ENCODE measurements at regions not wholly inside any gene's neighbourhood (a gene's known extent, or its start where the extent isn't known, plus 50 kb on each side); places are given as distances from the start of the nearest gene placed in this dataset.

DNA sequence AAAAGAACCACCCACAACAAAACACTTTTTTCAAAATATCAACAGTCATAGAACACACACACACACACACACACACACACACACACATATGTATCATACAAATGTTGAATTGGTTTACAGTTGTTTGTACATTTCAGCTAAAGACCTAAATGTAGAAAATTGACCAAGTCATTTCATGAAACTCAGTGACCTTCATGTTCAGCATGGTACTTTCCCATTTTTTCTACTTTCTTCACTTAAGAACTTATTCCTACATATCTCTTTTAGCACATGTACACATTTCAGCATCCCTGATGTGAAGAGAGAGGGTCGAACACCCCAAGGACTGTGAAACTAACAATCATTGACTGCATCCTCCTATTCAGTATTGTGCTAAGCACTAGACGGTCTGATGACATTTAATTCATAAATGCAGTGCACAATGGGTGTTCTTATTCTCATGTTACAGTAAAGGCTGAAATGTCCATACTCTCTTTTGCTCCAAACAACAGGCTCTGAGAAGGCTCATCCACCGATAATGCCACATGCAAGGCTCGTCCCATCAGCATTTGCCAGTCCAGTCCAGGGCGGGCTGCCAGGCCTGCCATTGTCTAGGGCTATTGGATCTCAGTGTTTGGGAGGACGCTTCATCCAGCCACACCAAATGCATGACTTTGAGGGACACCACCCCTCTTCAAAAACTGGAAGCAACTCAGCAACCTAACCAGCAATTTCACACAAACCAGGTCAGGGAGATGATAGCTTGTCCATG lies 150.1 kb upstream of the RUNX1 start:
- CTCF ChIA-PET, result interaction anchor here (0.7 to 1.1 kb wide), 4 partner anchors 9 to 506 kb away, joined by 3 to 5 read pairs (median 3); no protein-coding TSS in a partner anchor
- no peak overlapping the region for H3K4me3 ChIP-seq (ENCODE audit: low read depth, low read length)
- TF ChIP-seq, protein P1, sequence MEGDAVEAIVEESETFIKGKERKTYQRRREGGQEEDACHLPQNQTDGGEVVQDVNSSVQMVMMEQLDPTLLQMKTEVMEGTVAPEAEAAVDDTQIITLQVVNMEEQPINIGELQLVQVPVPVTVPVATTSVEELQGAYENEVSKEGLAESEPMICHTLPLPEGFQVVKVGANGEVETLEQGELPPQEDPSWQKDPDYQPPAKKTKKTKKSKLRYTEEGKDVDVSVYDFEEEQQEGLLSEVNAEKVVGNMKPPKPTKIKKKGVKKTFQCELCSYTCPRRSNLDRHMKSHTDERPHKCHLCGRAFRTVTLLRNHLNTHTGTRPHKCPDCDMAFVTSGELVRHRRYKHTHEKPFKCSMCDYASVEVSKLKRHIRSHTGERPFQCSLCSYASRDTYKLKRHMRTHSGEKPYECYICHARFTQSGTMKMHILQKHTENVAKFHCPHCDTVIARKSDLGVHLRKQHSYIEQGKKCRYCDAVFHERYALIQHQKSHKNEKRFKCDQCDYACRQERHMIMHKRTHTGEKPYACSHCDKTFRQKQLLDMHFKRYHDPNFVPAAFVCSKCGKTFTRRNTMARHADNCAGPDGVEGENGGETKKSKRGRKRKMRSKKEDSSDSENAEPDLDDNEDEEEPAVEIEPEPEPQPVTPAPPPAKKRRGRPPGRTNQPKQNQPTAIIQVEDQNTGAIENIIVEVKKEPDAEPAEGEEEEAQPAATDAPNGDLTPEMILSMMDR (IDR thresholded peaks at IDR 0.05; ENCODE audit: insufficient read depth, low read length, missing control alignments), result no peak
- no peak for DNase-seq (ENCODE audit: low read depth, low spot score)
- POLR2A ChIA-PET, result interaction anchor here (0.7 kb wide), 1 partner anchor 55 kb away, joined by 3 read pairs; no protein-coding TSS in a partner anchor

DNA sequence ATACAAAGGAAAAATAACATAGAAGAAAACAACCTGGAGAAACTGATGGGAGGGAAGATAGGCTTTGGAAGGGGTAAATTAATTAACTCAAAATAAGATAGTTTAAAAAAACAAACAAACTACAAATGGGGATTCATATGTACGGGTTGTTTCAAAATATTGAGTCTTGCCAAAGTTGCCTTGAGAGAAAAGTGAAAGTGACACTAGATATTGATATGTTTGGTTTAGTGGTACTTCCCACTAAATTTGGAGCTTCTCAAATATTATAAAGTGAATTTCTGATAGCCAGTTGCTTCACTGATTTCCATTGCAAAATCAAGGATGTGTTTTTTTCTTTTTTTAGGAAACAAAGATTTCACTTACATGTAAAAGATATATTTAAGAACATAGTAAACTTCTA lies 149.5 kb upstream of the RUNX1 start:
- no peak for DNase-seq (ENCODE audit: low read depth, low spot score)
- no peak overlapping the region for H3K4me3 ChIP-seq (ENCODE audit: low read depth, low read length)
- ChIA-PET CTCF (interaction anchor here (0.7 to 1.1 kb wide), 4 partner anchors 9 to 505 kb away, joined by 3 to 5 read pairs (median 3); no protein-coding TSS in a partner anchor), POLR2A (no interaction called here)
- TF ChIP-seq, protein P1 (IDR thresholded peaks at IDR 0.05; ENCODE audit: insufficient read depth, low read length, missing control alignments), result no peak

DNA sequence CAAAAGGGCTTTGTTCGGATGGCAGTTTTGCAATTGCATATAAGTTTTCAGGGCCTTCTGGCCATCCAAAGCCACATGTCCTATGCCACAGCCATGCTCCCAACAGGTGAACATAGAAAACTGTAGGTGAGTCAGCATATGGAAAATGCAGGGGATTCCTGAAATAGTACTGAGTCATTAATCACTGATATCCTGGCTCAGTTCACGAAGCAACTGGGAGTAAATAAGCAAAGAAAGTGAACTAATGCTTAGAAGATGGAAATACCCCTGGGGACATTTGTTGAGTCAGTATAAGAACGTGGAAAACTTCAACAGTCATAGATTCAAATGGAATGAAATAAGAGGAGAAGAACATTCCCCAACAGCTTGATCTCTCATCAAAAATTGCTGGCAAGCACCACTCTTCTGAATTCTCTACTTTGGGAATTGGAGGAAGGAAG lies 148.9 kb upstream of the RUNX1 start:
- ChIA-PET POLR2A (no interaction called here), CTCF (interaction anchor here (0.8 to 1.1 kb wide), 3 partner anchors 308 to 505 kb away, joined by 3 to 5 read pairs (median 3); no protein-coding TSS in a partner anchor)
- TF ChIP-seq, protein P1 (IDR thresholded peaks at IDR 0.05; ENCODE audit: insufficient read depth, low read length, missing control alignments), result no peak
- DNase-seq (ENCODE audit: low read depth, low spot score), result peak; percentile 79
- H3K4me3 ChIP-seq (ENCODE audit: low read depth, low read length), result no peak overlapping the region

DNA sequence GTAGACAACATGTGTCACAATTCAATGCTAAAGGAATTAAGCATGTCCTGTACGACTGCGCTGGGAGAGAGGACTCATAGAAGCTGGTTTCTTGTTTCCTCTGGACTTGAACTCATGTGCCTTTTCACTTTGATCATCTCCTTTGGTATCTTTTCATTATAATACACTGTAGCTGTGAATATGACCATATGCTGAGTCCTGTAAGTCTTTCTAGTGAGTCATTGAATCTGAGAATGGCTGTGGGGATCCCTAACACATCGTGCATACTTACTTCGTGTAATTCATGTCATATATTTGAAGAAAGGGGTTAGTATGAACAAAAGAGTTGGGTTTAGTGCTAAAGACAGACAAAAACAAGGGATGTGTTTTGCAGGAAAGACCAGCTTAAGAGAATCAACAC lies 148.1 kb upstream of the RUNX1 start:
- ChIA-PET POLR2A (no interaction called here), CTCF (interaction anchor here (1.2 kb wide), 1 partner anchor 146 kb away, joined by 3 read pairs; no protein-coding TSS in a partner anchor)
- no peak for DNase-seq (ENCODE audit: low read depth, low spot score)
- H3K4me3 ChIP-seq (ENCODE audit: low read depth, low read length), result no peak overlapping the region
- TF ChIP-seq, protein P1 (IDR thresholded peaks at IDR 0.05; ENCODE audit: insufficient read depth, low read length, missing control alignments), result no peak

- H3K4me3 ChIP-seq (ENCODE audit: low read depth, low read length), result no peak overlapping the region
- TF ChIP-seq, protein P1 (IDR thresholded peaks at IDR 0.05; ENCODE audit: insufficient read depth, low read length, missing control alignments), result no peak
- ChIA-PET POLR2A (no interaction called here), CTCF (interaction anchor here (1.2 kb wide), 1 partner anchor 145 kb away, joined by 3 read pairs; no protein-coding TSS in a partner anchor)
- DNase-seq (ENCODE audit: low read depth, low spot score), result no peak
Measured at GRCh38 chr21:35196128-35196527, 147.0 kb upstream of the RUNX1 start.

DNA sequence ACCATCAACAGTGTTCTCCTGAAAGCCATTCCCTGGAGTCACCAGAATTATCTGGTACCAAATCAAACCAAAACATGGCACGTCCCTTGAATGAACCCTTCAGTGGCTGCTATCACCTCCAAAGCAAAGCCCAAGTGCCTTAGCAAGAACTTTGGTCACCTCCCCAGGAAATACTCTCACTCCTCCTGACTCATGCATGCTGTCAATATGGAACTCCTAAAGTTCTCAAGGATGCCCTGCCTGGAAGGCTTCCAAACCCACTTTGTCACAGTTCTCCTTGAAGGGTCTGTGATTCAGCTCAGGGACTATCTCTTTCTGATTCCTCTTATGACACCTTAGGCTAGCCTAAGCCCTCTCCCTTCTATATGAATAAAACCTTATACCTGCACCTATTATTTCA lies 146.1 kb upstream of the RUNX1 start:
- no peak overlapping the region for H3K4me3 ChIP-seq (ENCODE audit: low read depth, low read length)
- TF ChIP-seq, protein P1 (IDR thresholded peaks at IDR 0.05; ENCODE audit: insufficient read depth, low read length, missing control alignments), result no peak
- ChIA-PET CTCF (no interaction called here), POLR2A (no interaction called here)
- DNase-seq (ENCODE audit: low read depth, low spot score), result no peak

Data from AG04449 (cell line).